Mesendoderm (in vitro differentiated cells): ENCODE measurements at regions not wholly inside any gene's neighbourhood (a gene's known extent, or its start where the extent isn't known, plus 50 kb on each side); places are given as distances from the start of the nearest gene placed in this dataset.

Source experiments
- DNase-seq: peaks from one replicate; pipeline ENCODE4 v3.0.0; 2013
- H2AK5ac ChIP-seq: 2 replicates; pipeline ENCODE4 v1.6.1; 2013; ENCODE audit warnings: low read length, inconsistent platforms
- H2BK120ac ChIP-seq: 2 replicates; pipeline ENCODE4 v1.6.1; 2013; ENCODE audit warnings: low read depth, mild to moderate bottlenecking, low read length, moderate library complexity, mixed read lengths
- H2BK15ac ChIP-seq: replicated peaks from 2 replicates; pipeline ENCODE4 v1.6.1; 2013; ENCODE audit warnings: low read depth, mild to moderate bottlenecking, moderate library complexity
- H2BK5ac ChIP-seq: 2 replicates; pipeline ENCODE4 v1.6.1; 2013; ENCODE audit warnings: low read length, inconsistent platforms
- H3K18ac ChIP-seq: 2 replicates; pipeline ENCODE4 v1.6.1; 2013; ENCODE audit warnings: mild to moderate bottlenecking, low read length, mixed read lengths
- H3K23ac ChIP-seq: one replicate; pipeline ENCODE4 v1.6.1; 2013; ENCODE audit warnings: low read length
- H3K27ac ChIP-seq: 2 replicates; pipeline ENCODE4 v1.5.1; 2013; ENCODE audit warnings: low read depth, mild to moderate bottlenecking, inconsistent platforms, low read length, moderate library complexity
- H3K27me3 ChIP-seq: 2 replicates; pipeline ENCODE4 v1.6.1; 2013; ENCODE audit warnings: low read length, control low read depth, mild to moderate bottlenecking, inconsistent platforms; ENCODE audit not compliant: insufficient read depth, poor library complexity
- H3K36me3 ChIP-seq: 2 replicates; pipeline ENCODE4 v1.6.1; 2013; ENCODE audit warnings: low read length, inconsistent platforms; ENCODE audit not compliant: control insufficient read depth, insufficient read depth
- H3K4ac ChIP-seq: one replicate; pipeline ENCODE4 v1.6.1; 2013; ENCODE audit warnings: low read depth, mild to moderate bottlenecking, low read length, moderate library complexity
- H3K4me1 ChIP-seq: 2 replicates; pipeline ENCODE4 v1.6.1; 2013; ENCODE audit warnings: low read depth, low read length, inconsistent platforms; ENCODE audit not compliant: control insufficient read depth
- H3K4me2 ChIP-seq: 2 replicates; pipeline ENCODE4 v1.6.1; 2013; ENCODE audit warnings: low read length
- H3K4me3 ChIP-seq: 2 replicates; pipeline ENCODE4 v1.5.1; 2013; ENCODE audit warnings: mild to moderate bottlenecking, low read length
- H3K56ac ChIP-seq: one replicate; pipeline ENCODE4 v1.6.1; 2013; ENCODE audit warnings: low read length
- H3K79me1 ChIP-seq: 2 replicates; pipeline ENCODE4 v1.6.1; 2013; ENCODE audit warnings: low read length, inconsistent platforms
- H3K79me2 ChIP-seq: 2 replicates; pipeline ENCODE4 v1.6.1; 2013; ENCODE audit warnings: mild to moderate bottlenecking, low read length; ENCODE audit not compliant: control insufficient read depth, insufficient read depth
- H3K9ac ChIP-seq: 2 replicates; pipeline ENCODE4 v1.6.1; 2013; ENCODE audit warnings: low read length, inconsistent platforms
- H4K5ac ChIP-seq: one replicate; pipeline ENCODE4 v1.6.1; 2013; ENCODE audit warnings: low read length
- H4K8ac ChIP-seq: one replicate; pipeline ENCODE4 v1.6.1; 2013; ENCODE audit warnings: low read depth, mild to moderate bottlenecking, control low read depth, low read length, moderate library complexity
- WGBS: extraction: QIAGEN DNeasy Blood & Tissue Kit; methylation state at CpG from one replicate; pipeline ENCODE4 v1.1.7; 2013; ENCODE audit warnings: low lambda C conversion rate, missing lambda C conversion rate; ENCODE audit not compliant: insufficient coverage; ENCODE audit errors: extremely low coverage; 5-methylcytosine and 5-hydroxymethylcytosine counted together

DNA sequence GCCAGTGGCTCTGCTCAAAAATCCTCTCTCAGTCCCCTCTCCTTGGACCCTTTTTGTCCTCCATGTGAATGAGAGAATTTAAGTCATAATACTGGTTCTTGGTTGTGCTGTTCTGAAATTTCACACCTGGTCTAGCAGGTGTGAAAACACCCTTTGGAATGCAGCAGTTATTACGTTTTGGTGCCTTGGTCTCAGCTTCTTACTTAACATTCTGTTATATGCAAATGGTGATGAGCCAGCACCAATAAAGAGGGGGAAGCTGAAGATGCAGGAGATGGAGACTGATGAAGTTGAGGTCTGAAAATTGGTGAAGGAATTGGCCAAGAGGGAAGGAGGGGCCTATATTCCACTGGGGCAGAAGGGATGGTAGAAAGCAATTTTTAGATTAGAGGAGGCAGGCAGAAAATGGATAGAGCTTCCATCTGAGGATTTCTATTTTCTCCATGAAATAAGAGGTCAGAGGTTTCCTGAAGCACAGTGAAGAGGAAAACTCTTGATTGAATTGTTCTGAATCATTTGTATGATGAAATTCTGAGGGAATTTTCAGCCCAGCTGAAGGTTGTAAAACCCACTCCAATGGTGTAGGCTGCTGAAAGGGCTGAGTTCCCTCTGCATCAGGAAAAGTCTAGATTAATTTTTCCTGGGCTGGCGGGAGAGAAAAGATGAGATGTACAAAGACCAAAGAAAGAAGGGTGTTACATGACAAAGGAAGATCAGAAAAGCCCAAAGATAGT, 94.0 kb upstream of the FAM180A start:
- Histone ChIP-seq H3K4ac (no peak overlapping the region), H4K5ac (no peak overlapping the region), H3K79me1 (no peaks in the 10 kb centered on the region), H4K8ac (no peak overlapping the region), H3K27ac (no peak overlapping the region), H2BK120ac (no peak overlapping the region), H3K23ac (no peak overlapping the region), H3K36me3 (no peaks in the 10 kb centered on the region), H3K79me2 (no peaks in the 10 kb centered on the region), H3K4me2 (no peak overlapping the region), H3K56ac (no peak overlapping the region), H2BK15ac (no peak overlapping the region), H3K9ac (no peak overlapping the region), H3K18ac (no peak overlapping the region), H2BK5ac (no peak overlapping the region), H3K4me3 (no peak overlapping the region), H3K27me3 (no peaks in the 10 kb centered on the region), H2AK5ac (no peak overlapping the region), H3K4me1 (peaks cover 9% of the 10 kb centered on the region)
- WGBS = no CpG with 5 or more reads among the region's 2 CpGs
- DNase-seq = peak; percentile 68

DNA sequence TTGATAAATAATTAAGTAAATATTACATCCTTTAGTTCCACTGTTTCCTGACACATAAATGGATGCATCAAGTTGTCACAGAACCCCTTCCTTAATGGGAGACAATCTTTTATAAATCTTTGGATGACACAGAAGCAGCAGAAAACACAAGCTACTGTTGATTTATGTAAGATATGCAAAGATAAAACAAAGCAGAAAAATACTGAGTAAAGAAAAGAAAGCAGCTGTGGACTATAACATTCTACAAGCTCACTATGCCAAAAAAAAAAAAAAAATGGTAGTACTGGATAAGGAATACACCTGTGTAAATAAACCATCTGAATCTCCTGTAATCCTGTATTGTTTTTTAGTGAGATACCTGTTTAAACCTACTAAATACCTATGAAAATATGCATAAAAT, 92.0 kb upstream of the FAM180A start:
- Histone ChIP-seq H2BK5ac (no peak overlapping the region), H3K36me3 (no peaks in the 10 kb centered on the region), H3K23ac (no peak overlapping the region), H3K27me3 (no peaks in the 10 kb centered on the region), H3K4me2 (no peak overlapping the region), H4K8ac (no peak overlapping the region), H3K4me1 (peaks cover 9% of the 10 kb centered on the region), H3K79me2 (no peaks in the 10 kb centered on the region), H3K56ac (no peak overlapping the region), H3K4ac (no peak overlapping the region), H2AK5ac (no peak overlapping the region), H3K27ac (no peak overlapping the region), H3K9ac (no peak overlapping the region), H2BK15ac (no peak overlapping the region), H3K18ac (no peak overlapping the region), H3K79me1 (no peaks in the 10 kb centered on the region), H3K4me3 (no peak overlapping the region), H4K5ac (no peak overlapping the region), H2BK120ac (no peak overlapping the region)
- DNase-seq = no peak

DNA sequence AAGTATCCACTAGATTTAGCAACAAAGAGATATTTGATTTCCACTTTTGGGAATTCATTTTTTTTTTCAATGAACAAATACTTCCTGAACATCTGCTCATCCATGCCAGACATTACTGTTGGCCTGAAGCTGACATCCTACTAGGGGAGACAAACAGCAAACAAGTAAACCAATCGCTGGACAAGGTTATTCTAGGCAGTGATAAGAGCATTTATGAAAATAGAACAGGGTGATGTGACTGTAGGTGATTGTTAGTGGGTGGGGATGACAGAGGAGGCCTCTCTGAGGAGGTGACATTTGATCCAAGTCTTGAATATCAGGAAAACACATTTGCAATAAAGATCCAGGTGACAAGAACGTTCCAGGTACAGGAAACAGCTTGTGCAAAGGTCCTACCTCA, 89.1 kb upstream of the FAM180A start:
- Histone ChIP-seq H3K36me3 (no peaks in the 10 kb centered on the region), H2BK120ac (no peak overlapping the region), H3K27ac (no peak overlapping the region), H2BK15ac (no peak overlapping the region), H3K4me2 (no peak overlapping the region), H3K23ac (no peak overlapping the region), H3K4ac (no peak overlapping the region), H3K56ac (no peak overlapping the region), H3K18ac (no peak overlapping the region), H2AK5ac (no peak overlapping the region), H3K4me3 (no peak overlapping the region), H3K79me2 (no peaks in the 10 kb centered on the region), H4K5ac (no peak overlapping the region), H3K4me1 (peaks cover 7% of the 10 kb centered on the region), H3K79me1 (no peaks in the 10 kb centered on the region), H3K27me3 (no peaks in the 10 kb centered on the region), H3K9ac (no peak overlapping the region), H2BK5ac (no peak overlapping the region), H4K8ac (no peak overlapping the region)
- no peak for DNase-seq
- WGBS = no CpG with 5 or more reads among the region's 2 CpGs

DNA sequence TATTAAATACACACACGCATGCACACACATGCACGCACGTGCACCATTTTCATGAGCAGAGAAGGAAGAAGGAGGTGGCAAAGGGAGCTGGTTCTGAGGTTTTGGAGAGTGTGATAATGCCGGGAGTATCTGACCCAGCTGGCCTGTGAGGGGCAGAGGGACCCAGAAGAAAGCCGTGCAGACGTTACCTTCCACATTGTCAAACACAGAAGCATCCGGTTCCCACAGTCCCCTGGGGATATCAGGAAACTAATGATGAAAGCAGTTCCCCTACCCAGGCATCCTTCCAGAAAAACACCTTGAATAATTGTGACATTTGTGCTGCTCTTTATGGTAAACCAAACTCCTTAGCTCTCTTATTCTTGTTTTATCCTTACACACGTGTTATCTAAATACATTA, 85.7 kb upstream of the FAM180A start:
- H3K4me3 ChIP-seq = no peak overlapping the region
- H2BK120ac ChIP-seq = no peak overlapping the region
- no peak overlapping the region for H3K23ac ChIP-seq
- no peak overlapping the region for H4K8ac ChIP-seq
- no peak overlapping the region for H4K5ac ChIP-seq
- no peaks in the 10 kb centered on the region for H3K36me3 ChIP-seq
- no peak overlapping the region for H3K18ac ChIP-seq
- DNase-seq = peak; percentile 14
- WGBS = no CpG with 5 or more reads among the region's 8 CpGs
- no peaks in the 10 kb centered on the region for H3K4me1 ChIP-seq
- H3K4ac ChIP-seq = no peak overlapping the region
- H3K9ac ChIP-seq = no peak overlapping the region
- H3K56ac ChIP-seq = no peak overlapping the region
- H2BK5ac ChIP-seq = no peak overlapping the region
- no peak overlapping the region for H3K4me2 ChIP-seq
- no peaks in the 10 kb centered on the region for H3K79me1 ChIP-seq
- no peaks in the 10 kb centered on the region for H3K79me2 ChIP-seq
- H3K27ac ChIP-seq = no peak overlapping the region
- no peak overlapping the region for H2AK5ac ChIP-seq
- no peaks in the 10 kb centered on the region for H3K27me3 ChIP-seq
- no peak overlapping the region for H2BK15ac ChIP-seq

DNA sequence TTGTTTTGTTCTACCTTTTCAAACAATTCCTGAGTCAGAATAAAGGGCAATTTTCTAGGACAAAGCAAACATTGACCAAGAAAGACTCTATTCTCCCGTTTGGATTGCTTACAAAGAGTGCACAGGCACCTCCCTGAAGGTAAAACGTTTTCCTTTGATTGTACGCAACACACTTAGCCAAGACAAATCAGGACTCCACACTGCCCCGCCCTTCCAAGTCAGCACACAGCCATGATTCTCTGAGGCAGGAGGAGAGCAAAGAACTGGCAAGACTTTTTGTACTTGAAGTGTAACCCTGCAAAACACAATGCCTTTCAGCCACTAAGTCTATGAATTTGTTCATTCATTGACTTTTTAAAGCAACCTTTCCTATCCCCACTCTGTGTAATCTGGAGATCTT, 85.0 kb upstream of the FAM180A start:
- Histone ChIP-seq H4K5ac (no peak overlapping the region), H3K9ac (no peak overlapping the region), H4K8ac (no peak overlapping the region), H3K36me3 (no peaks in the 10 kb centered on the region), H2BK5ac (no peak overlapping the region), H3K27ac (no peak overlapping the region), H3K27me3 (no peaks in the 10 kb centered on the region), H3K18ac (no peak overlapping the region), H3K79me1 (no peaks in the 10 kb centered on the region), H3K4me3 (no peak overlapping the region), H3K4ac (no peak overlapping the region), H3K56ac (no peak overlapping the region), H3K4me2 (no peak overlapping the region), H2BK15ac (no peak overlapping the region), H3K4me1 (no peaks in the 10 kb centered on the region), H3K23ac (no peak overlapping the region), H2BK120ac (no peak overlapping the region), H3K79me2 (no peaks in the 10 kb centered on the region), H2AK5ac (no peak overlapping the region)
- DNase-seq = no peak
- WGBS = no CpG with 5 or more reads among the region's 4 CpGs
